B cell (primary cell): ENCODE measurements at regions not wholly inside any gene's neighbourhood (a gene's known extent, or its start where the extent isn't known, plus 50 kb on each side); places are given as distances from the start of the nearest gene placed in this dataset.

ENCODE experiments used
- ATAC-seq: fragments of 200-7000 bp; cut with Tn5 transposase; one replicate; pipeline ENCODE4 v1.10.0; 2021; ENCODE audit warnings: low read depth, mild to moderate bottlenecking, moderate number of reproducible peaks, moderate library complexity
- CTCF ChIA-PET: fragments of 350-600 bp; sonication (Branson Sonifier 250); formaldehyde crosslinking; loops from one replicate; lab custom pipeline; 2021; ENCODE audit warnings: antibody characterized with exemption, inconsistent platforms; lab: Charles Lee
- POLR2A ChIA-PET: fragments of 350-600 bp; sonication (Branson Sonifier 250); formaldehyde crosslinking; loops from one replicate; lab custom pipeline; 2021; ENCODE audit warnings: antibody characterized with exemption; lab: Charles Lee
- DNase-seq: peaks from one replicate; pipeline ENCODE4 v3.0.0; 2013
- H2AFZ ChIP-seq: 2 replicates; pipeline ENCODE4 v1.6.1; 2012; ENCODE audit warnings: mild to moderate bottlenecking, low read depth, low read length; ENCODE audit not compliant: insufficient read depth, poor library complexity, severe bottlenecking
- H3K27ac ChIP-seq, 2 donors: 1 replicate in 1 of 2; 2 replicates in 1 of 2; pipeline ENCODE4 v1.5.1; 2012 to 2013; ENCODE audit warnings: low read length in 2 of 2, mild to moderate bottlenecking in 2 of 2, moderate library complexity in 1 of 2
- H3K27me3 ChIP-seq, 4 experiments: fragments of 200-600 bp in 1 of 4; sonication (generic) in 1 of 4; replicated peaks in 1 of 4; 1 replicate in 2 of 4; 2 replicates in 2 of 4; pipeline versions ENCODE4 v1.6.1 to v1.7.0; 2013 to 2016; ENCODE audit warnings: low read length in 3 of 4, mild to moderate bottlenecking in 2 of 4, mixed read lengths in 1 of 4, moderate library complexity in 1 of 4; ENCODE audit not compliant: insufficient read depth in 4 of 4, control insufficient read depth in 3 of 4; ENCODE audit errors: control extremely low read depth in 1 of 4
- H3K36me3 ChIP-seq, 2 experiments: replicated peaks in 1 of 2; 1 replicate in 1 of 2; 2 replicates in 1 of 2; pipeline versions ENCODE4 v1.6.1 to v1.7.1; 2013; ENCODE audit warnings: low read length in 1 of 2; ENCODE audit not compliant: insufficient read depth in 2 of 2, control insufficient read depth in 1 of 2; ENCODE audit errors: control extremely low read depth in 1 of 2, extremely low read depth in 1 of 2
- H3K4me1 ChIP-seq, 2 donors: fragments of 200-600 bp in 1 of 2; sonication (generic) in 1 of 2; 1 replicate in 1 of 2; 2 replicates in 1 of 2; pipeline versions ENCODE4 v1.5.1 to v1.6.1; 2013 to 2017; ENCODE audit warnings: low read length in 2 of 2; ENCODE audit not compliant: control insufficient read depth in 2 of 2, insufficient read depth in 2 of 2
- H3K4me2 ChIP-seq: replicated peaks from 2 replicates; pipeline ENCODE3; 2012; ENCODE audit warnings: mild to moderate bottlenecking, low read depth, low read length; ENCODE audit not compliant: poor library complexity, severe bottlenecking
- H3K4me3 ChIP-seq, 5 experiments: fragments of 200-600 bp in 1 of 5; sonication (generic) in 1 of 5; 1 replicate in 3 of 5; 2 replicates in 2 of 5; pipeline versions ENCODE4 v1.5.1 to v1.7.0; 2011 to 2016; ENCODE audit warnings: low read length in 4 of 5, mild to moderate bottlenecking in 4 of 5, low read depth in 2 of 5, control low read depth in 1 of 5, moderate library complexity in 1 of 5; ENCODE audit not compliant: insufficient read depth in 1 of 5; ENCODE audit errors: control extremely low read depth in 1 of 5, extremely low read depth in 1 of 5
- H3K79me2 ChIP-seq: fragments of 200-600 bp; sonication (generic); one replicate; pipeline ENCODE4 v1.6.0; 2016; ENCODE audit warnings: low read length; ENCODE audit not compliant: control insufficient read depth, insufficient read depth
- H3K9ac ChIP-seq: fragments of 200-600 bp; sonication (generic); 2 replicates; pipeline ENCODE4 v1.6.1; 2017; ENCODE audit warnings: mild to moderate bottlenecking, low read length, moderate library complexity
- H3K9me3 ChIP-seq, 3 donors: one replicate each; pipeline versions ENCODE4 v1.6.1 to v1.7.1; 2013; ENCODE audit warnings: low read length in 2 of 3; ENCODE audit not compliant: control insufficient read depth in 2 of 3, insufficient read depth in 1 of 3; ENCODE audit errors: control extremely low read depth in 1 of 3
- H4K20me1 ChIP-seq: 2 replicates; pipeline ENCODE4 v1.6.0; 2012; ENCODE audit warnings: mild to moderate bottlenecking, low read length; ENCODE audit not compliant: insufficient read depth, control insufficient read depth, poor library complexity, severe bottlenecking
- H3K27ac Mint-ChIP-seq: one replicate; pipeline ENCODE4 v1.8.0; 2021; ENCODE audit warnings: mixed read lengths
- H3K27me3 Mint-ChIP-seq: one replicate; pipeline ENCODE4 v1.8.0; 2021; ENCODE audit warnings: mixed read lengths
- H3K4me1 Mint-ChIP-seq: one replicate; pipeline ENCODE4 v1.8.0; 2021; ENCODE audit warnings: mixed read lengths
- H3K4me3 Mint-ChIP-seq: one replicate; pipeline ENCODE4 v1.8.0; 2021; ENCODE audit warnings: mixed read lengths
- H3K9me3 Mint-ChIP-seq: one replicate; pipeline ENCODE4 v1.8.0; 2022; ENCODE audit warnings: mixed read lengths; ENCODE audit not compliant: insufficient read depth
- EZH2 ChIP-seq: IDR thresholded peaks from 2 replicates; pipeline ENCODE4 v1.6.1; 2012; ENCODE audit warnings: borderline replicate concordance, low read depth, mild to moderate bottlenecking, moderate library complexity, low read length; ENCODE audit not compliant: insufficient read depth, poor library complexity, severe bottlenecking
- WGBS: methylation state at CpG from one replicate; pipeline ENCODE4 v1.1.5; 2013; ENCODE audit warnings: missing lambda C conversion rate; ENCODE audit not compliant: insufficient coverage; 5-methylcytosine and 5-hydroxymethylcytosine counted together
- intact Hi-C: fragments of 100-400 bp; cut with micrococcal nuclease; formaldehyde crosslinking; loops from one replicate; pipeline ENCODE4 v1.10.0; 2022
- TF ChIP-seq, protein P1 (sequence below): fragments of 200-600 bp; IDR thresholded peaks from one replicate; pipeline ENCODE4 v1.8.0; 2022; ENCODE audit warnings: antibody characterized with exemption, mild to moderate bottlenecking

DNA sequence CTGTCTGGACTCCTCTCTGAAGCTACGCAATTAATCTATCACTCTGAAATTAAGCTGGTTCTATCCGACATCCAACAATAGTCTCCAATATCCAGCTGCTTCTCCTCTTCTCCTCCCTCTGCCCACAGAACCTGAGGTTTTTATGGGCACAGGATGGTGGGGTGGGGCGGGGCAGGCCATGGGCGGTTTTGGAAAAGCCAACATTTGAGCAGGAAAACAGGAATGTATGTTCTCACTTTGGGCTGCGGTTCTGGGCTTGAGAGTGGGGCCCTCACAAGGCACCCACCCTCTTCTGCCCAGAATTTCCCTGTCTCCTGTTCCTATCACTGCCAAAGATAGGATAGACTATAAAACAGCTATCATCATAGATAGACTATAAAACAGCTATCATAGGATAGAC is 1144.2 kb downstream of the EPHA7 start:
- no peaks in the 10 kb centered on the region for H3K27me3 ChIP-seq
- H3K79me2 ChIP-seq = no peaks in the 10 kb centered on the region
- no peak for DNase-seq
- TF ChIP-seq, protein P1, sequence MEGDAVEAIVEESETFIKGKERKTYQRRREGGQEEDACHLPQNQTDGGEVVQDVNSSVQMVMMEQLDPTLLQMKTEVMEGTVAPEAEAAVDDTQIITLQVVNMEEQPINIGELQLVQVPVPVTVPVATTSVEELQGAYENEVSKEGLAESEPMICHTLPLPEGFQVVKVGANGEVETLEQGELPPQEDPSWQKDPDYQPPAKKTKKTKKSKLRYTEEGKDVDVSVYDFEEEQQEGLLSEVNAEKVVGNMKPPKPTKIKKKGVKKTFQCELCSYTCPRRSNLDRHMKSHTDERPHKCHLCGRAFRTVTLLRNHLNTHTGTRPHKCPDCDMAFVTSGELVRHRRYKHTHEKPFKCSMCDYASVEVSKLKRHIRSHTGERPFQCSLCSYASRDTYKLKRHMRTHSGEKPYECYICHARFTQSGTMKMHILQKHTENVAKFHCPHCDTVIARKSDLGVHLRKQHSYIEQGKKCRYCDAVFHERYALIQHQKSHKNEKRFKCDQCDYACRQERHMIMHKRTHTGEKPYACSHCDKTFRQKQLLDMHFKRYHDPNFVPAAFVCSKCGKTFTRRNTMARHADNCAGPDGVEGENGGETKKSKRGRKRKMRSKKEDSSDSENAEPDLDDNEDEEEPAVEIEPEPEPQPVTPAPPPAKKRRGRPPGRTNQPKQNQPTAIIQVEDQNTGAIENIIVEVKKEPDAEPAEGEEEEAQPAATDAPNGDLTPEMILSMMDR = no peak
- TF ChIP-seq EZH2 = no peak
- H3K36me3 ChIP-seq = no peaks in the 10 kb centered on the region
- H4K20me1 ChIP-seq = no peaks in the 10 kb centered on the region
- no peak overlapping the region for H3K27ac ChIP-seq
- no peaks in the 10 kb centered on the region for H3K27me3 Mint-ChIP-seq
- ChIA-PET CTCF (no interaction called here), POLR2A (no interaction called here)
- ATAC-seq = no peak
- H3K27ac Mint-ChIP-seq = no peak overlapping the region
- WGBS = 100% methylated on average over 1 of the region's 5 CpGs
- H3K9ac ChIP-seq = no peak overlapping the region
- H3K4me3 Mint-ChIP-seq = no peak overlapping the region
- H3K9me3 Mint-ChIP-seq = peaks cover 12% of the 10 kb centered on the region
- H3K4me3 ChIP-seq = no peak overlapping the region
- no peak overlapping the region for H3K4me2 ChIP-seq
- H2AFZ ChIP-seq = no peak overlapping the region
- H3K4me1 Mint-ChIP-seq = no peaks in the 10 kb centered on the region
- intact Hi-C loops = no loop called here
- no peaks in the 10 kb centered on the region for H3K4me1 ChIP-seq
- no peaks in the 10 kb centered on the region for H3K9me3 ChIP-seq

DNA sequence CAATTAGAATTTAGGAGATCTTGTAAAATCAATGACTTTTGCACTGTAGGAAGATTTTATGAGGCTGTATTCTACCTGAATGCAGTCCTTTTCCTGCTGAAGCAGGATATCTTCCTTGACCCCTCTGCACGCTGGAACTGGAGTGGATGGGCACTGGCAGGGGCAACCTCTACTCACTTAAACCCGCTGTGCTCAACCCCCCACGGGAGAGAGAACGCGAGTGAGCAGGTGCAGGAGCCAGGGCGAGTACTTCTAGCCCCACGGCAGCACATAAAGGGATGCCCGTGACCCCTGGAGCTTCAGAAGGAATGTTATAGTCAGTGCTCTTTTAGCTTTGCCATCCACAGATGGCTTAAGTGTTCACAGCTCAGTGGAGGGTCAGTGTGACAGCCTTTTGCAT is 1144.8 kb downstream of the EPHA7 start:
- H3K27ac ChIP-seq = no peak overlapping the region
- Mint-ChIP-seq H3K4me1 (no peaks in the 10 kb centered on the region), H3K9me3 (peaks cover 12% of the 10 kb centered on the region), H3K4me3 (no peak overlapping the region), H3K27ac (no peak overlapping the region), H3K27me3 (no peaks in the 10 kb centered on the region)
- no peaks in the 10 kb centered on the region for H3K27me3 ChIP-seq
- no peak overlapping the region for H3K4me2 ChIP-seq
- WGBS = 88% methylated on average over 8 of the region's 8 CpGs
- ATAC-seq = no peak
- no peak for DNase-seq
- ChIA-PET CTCF (no interaction called here), POLR2A (no interaction called here)
- no peak overlapping the region for H3K9ac ChIP-seq
- H4K20me1 ChIP-seq = no peaks in the 10 kb centered on the region
- no peaks in the 10 kb centered on the region for H3K79me2 ChIP-seq
- no peaks in the 10 kb centered on the region for H3K36me3 ChIP-seq
- H2AFZ ChIP-seq = no peak overlapping the region
- no peaks in the 10 kb centered on the region for H3K9me3 ChIP-seq
- TF ChIP-seq EZH2 = no peak
- TF ChIP-seq, protein P1 = no peak
- intact Hi-C loops = no loop called here
- H3K4me1 ChIP-seq = no peaks in the 10 kb centered on the region
- H3K4me3 ChIP-seq = no peak overlapping the region
